ENCODE measurements at regions not wholly inside any gene's neighbourhood (a gene's known extent, or its start where the extent isn't known, plus 50 kb on each side); places are given as distances from the start of the nearest gene placed in this dataset.

- Histone ChIP-seq H3K9me2 (replicated peaks; ENCODE audit: insufficient read depth, low read length) (no peaks in the 10 kb centered on the region), H3K4me3 (ENCODE audit: insufficient read depth, low read length, poor library complexity, severe bottlenecking) (no peak overlapping the region), H3K4me2 (ENCODE audit: low read depth, low read length, poor library complexity, severe bottlenecking) (no peak overlapping the region), H3K36me3 (ENCODE audit: low read length) (no peaks in the 10 kb centered on the region), H2AFZ (ENCODE audit: low read depth, low read length, severe bottlenecking) (no peak overlapping the region), H3K27ac (ENCODE audit: low read depth, low read length) (no peak overlapping the region), H3K9ac (ENCODE audit: low read length) (no peak overlapping the region), H3K27me3 (ENCODE audit: low read length) (no peaks in the 10 kb centered on the region), H4K20me1 (ENCODE audit: low read depth, low read length) (no peaks in the 10 kb centered on the region), H3F3A (ENCODE audit: insufficient read depth) (no peaks in the 10 kb centered on the region), H3K79me2 (ENCODE audit: insufficient read depth, low read length) (no peaks in the 10 kb centered on the region), H3K9me3 (ENCODE audit: insufficient read depth, low read length) (no peaks in the 10 kb centered on the region)
- no peak for TF ChIP-seq CTCF (IDR thresholded peaks at IDR 0.05; ENCODE audit: insufficient read depth, low read length, poor library complexity, severe bottlenecking)
- TF ChIP-seq EZH2phosphoT487 (conservative IDR thresholded peaks at IDR 0.05; ENCODE audit: low read length), result no peak
These were observed 129.8 kb downstream of the IRX2 start for GRCh38 chr5:2621631-2622030.

DNA sequence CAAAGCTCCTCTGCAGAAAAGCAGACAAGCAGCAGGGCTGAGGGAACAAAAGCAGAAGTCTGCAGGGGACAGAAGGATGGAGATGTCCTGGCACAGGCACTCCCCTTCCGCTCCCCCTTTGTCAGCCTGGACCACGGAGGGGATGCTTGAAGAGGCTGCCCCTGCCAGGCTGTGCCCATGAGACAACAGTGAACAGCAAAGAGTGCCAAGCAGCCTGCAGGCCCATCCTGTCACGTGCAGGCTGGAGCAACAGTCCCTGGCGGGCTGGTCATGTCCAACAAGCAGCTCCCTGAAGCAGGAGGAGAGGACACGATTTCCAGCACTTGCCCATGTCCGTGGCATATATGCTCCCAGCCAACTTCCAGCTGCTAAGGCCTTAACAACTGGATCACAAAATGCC is 132.3 kb downstream of the IRX2 start:
- Histone ChIP-seq H3F3A (ENCODE audit: insufficient read depth) (no peaks in the 10 kb centered on the region), H3K9ac (ENCODE audit: low read length) (no peak overlapping the region), H3K4me3 (ENCODE audit: insufficient read depth, low read length, poor library complexity, severe bottlenecking) (no peak overlapping the region)

DNA sequence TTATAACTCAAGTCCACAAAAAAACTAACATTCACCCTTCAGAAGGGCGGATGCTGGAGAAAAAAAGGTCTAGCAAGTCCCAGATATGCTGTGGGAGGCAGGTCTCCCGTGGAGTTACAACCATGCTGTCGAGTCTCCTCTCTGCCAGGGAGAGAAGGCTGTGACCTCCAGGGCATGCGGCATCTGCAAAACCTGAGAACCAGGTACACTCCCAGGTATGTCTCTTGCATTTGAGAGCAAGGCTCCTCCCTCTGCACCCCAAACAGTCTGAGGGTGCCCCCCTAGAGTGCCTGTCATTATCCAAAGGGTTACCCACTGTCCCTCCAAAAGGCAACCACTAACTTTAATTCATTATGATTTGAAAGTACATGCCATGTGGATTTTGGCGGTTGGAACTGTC is 134.0 kb downstream of the IRX2 start:
- no peaks in the 10 kb centered on the region for H4K20me1 ChIP-seq (ENCODE audit: low read depth, low read length)
- H3K36me3 ChIP-seq (ENCODE audit: low read length), result no peaks in the 10 kb centered on the region
- no peaks in the 10 kb centered on the region for H3K9me2 ChIP-seq (replicated peaks; ENCODE audit: insufficient read depth, low read length)
- no peaks in the 10 kb centered on the region for H3F3A ChIP-seq (ENCODE audit: insufficient read depth)
- no peak overlapping the region for H2AFZ ChIP-seq (ENCODE audit: low read depth, low read length, severe bottlenecking)
- H3K4me3 ChIP-seq (ENCODE audit: insufficient read depth, low read length, poor library complexity, severe bottlenecking), result no peak overlapping the region
- TF ChIP-seq EZH2phosphoT487 (conservative IDR thresholded peaks at IDR 0.05; ENCODE audit: low read length) (no peak), CTCF (IDR thresholded peaks at IDR 0.05; ENCODE audit: insufficient read depth, low read length, poor library complexity, severe bottlenecking) (no peak)
- no peaks in the 10 kb centered on the region for H3K27me3 ChIP-seq (ENCODE audit: low read length)
- no peaks in the 10 kb centered on the region for H3K9me3 ChIP-seq (ENCODE audit: insufficient read depth, low read length)
- no peak overlapping the region for H3K9ac ChIP-seq (ENCODE audit: low read length)
- H3K79me2 ChIP-seq (ENCODE audit: insufficient read depth, low read length), result no peaks in the 10 kb centered on the region
- no peak overlapping the region for H3K4me2 ChIP-seq (ENCODE audit: low read depth, low read length, poor library complexity, severe bottlenecking)
- no peak overlapping the region for H3K27ac ChIP-seq (ENCODE audit: low read depth, low read length)

More for the DNA sequence above, 132.3 kb downstream of the IRX2 start:
- TF ChIP-seq EZH2phosphoT487 (conservative IDR thresholded peaks at IDR 0.05; ENCODE audit: low read length), result no peak
- TF ChIP-seq CTCF (IDR thresholded peaks at IDR 0.05; ENCODE audit: insufficient read depth, low read length, poor library complexity, severe bottlenecking), result no peak
- Histone ChIP-seq H3K4me2 (ENCODE audit: low read depth, low read length, poor library complexity, severe bottlenecking) (no peak overlapping the region), H3K27me3 (ENCODE audit: low read length) (no peaks in the 10 kb centered on the region), H3K36me3 (ENCODE audit: low read length) (no peaks in the 10 kb centered on the region), H3K9me2 (replicated peaks; ENCODE audit: insufficient read depth, low read length) (no peaks in the 10 kb centered on the region), H3K9me3 (ENCODE audit: insufficient read depth, low read length) (no peaks in the 10 kb centered on the region), H4K20me1 (ENCODE audit: low read depth, low read length) (no peaks in the 10 kb centered on the region), H3K27ac (ENCODE audit: low read depth, low read length) (no peak overlapping the region), H3K79me2 (ENCODE audit: insufficient read depth, low read length) (no peaks in the 10 kb centered on the region), H2AFZ (ENCODE audit: low read depth, low read length, severe bottlenecking) (no peak overlapping the region)
